H1 (cell line): ENCODE measurements at regions not wholly inside any gene's neighbourhood (a gene's known extent, or its start where the extent isn't known, plus 50 kb on each side); places are given as distances from the start of the nearest gene placed in this dataset.

ENCODE experiments used
- CTCF ChIA-PET: fragments of 300-600 bp; sonication (Branson Sonifier 250); formaldehyde crosslinking; loops from one replicate; lab custom pipeline; 2021; ENCODE audit not compliant: partially characterized antibody; lab: Charles Lee
- POLR2A ChIA-PET: fragments of 300-600 bp; sonication (Branson Sonifier 250); formaldehyde crosslinking; loops from one replicate; lab custom pipeline; 2021; ENCODE audit warnings: inconsistent platforms; ENCODE audit not compliant: partially characterized antibody; lab: Charles Lee
- DNase-seq, 2 experiments: peaks; one replicate each; pipeline versions ENCODE4 v3.0.0 to v3.0.0-alpha.2; 2010 to 2022; ENCODE audit warnings: low spot score in 2 of 2, low read depth in 1 of 2, mixed read lengths in 1 of 2
- FAIRE-seq: peaks from 2 replicates; lab custom pipeline; 2011; peaks lifted over from hg19 to GRCh38; lab: Jason Lieb, UNC
- H2AFZ ChIP-seq: 2 replicates; pipeline ENCODE4 v1.8.1; 2012; ENCODE audit warnings: low read length, inconsistent platforms
- H2AK5ac ChIP-seq: 2 replicates; pipeline ENCODE4 v1.6.1; 2013; ENCODE audit warnings: low read depth, low read length
- H2BK120ac ChIP-seq: replicated peaks from 2 replicates; pipeline ENCODE3; 2013; ENCODE audit warnings: low read depth, low read length, inconsistent platforms
- H2BK12ac ChIP-seq: 2 replicates; pipeline ENCODE4 v1.6.1; 2013; ENCODE audit warnings: low read depth, low read length
- H2BK15ac ChIP-seq: 2 replicates; pipeline ENCODE4 v1.6.1; 2013; ENCODE audit warnings: low read length
- H2BK20ac ChIP-seq: 2 replicates; pipeline ENCODE4 v1.6.1; 2013; ENCODE audit warnings: low read length
- H2BK5ac ChIP-seq: 2 replicates; pipeline ENCODE4 v1.6.1; 2013; ENCODE audit warnings: low read depth, low read length
- H3K14ac ChIP-seq: 2 replicates; pipeline ENCODE4 v1.6.1; 2013; ENCODE audit warnings: inconsistent platforms; ENCODE audit not compliant: insufficient read length
- H3K18ac ChIP-seq: 2 replicates; pipeline ENCODE4 v1.6.1; 2013; ENCODE audit warnings: low read length; ENCODE audit errors: extremely low read depth
- H3K23ac ChIP-seq: 2 replicates; pipeline ENCODE4 v1.6.1; 2013; ENCODE audit warnings: inconsistent platforms; ENCODE audit not compliant: insufficient read length
- H3K23me2 ChIP-seq: 2 replicates; pipeline ENCODE4 v1.6.1; 2013; ENCODE audit warnings: low read depth, low read length
- H3K27ac ChIP-seq: 2 replicates; pipeline ENCODE4 v1.6.1; 2011; ENCODE audit warnings: low read depth, low read length, inconsistent platforms
- H3K27me3 ChIP-seq, 4 experiments: replicated peaks in 1 of 4; 1 replicate in 1 of 4; 2 replicates in 3 of 4; pipeline versions ENCODE4 v1.6.1 to v1.8.1; 2011 to 2013; ENCODE audit warnings: low read length in 3 of 4, mild to moderate bottlenecking in 3 of 4, inconsistent platforms in 2 of 4, mixed read lengths in 2 of 4, moderate library complexity in 1 of 4; ENCODE audit not compliant: control insufficient read depth in 3 of 4, insufficient read depth in 3 of 4; ENCODE audit errors: extremely low read depth in 1 of 4
- H3K36me3 ChIP-seq, 4 experiments: 2 replicates each; pipeline versions ENCODE4 v1.6.1 to v1.8.1; 2011 to 2013; ENCODE audit warnings: mild to moderate bottlenecking in 4 of 4, low read length in 3 of 4, moderate library complexity in 2 of 4, control low read depth in 1 of 4, inconsistent platforms in 1 of 4; ENCODE audit not compliant: insufficient read depth in 4 of 4, control insufficient read depth in 2 of 4
- H3K4ac ChIP-seq: replicated peaks from 2 replicates; pipeline ENCODE3; 2013; ENCODE audit warnings: low read length, low read depth, mixed read lengths, inconsistent platforms; ENCODE audit not compliant: insufficient read length
- H3K4me1 ChIP-seq, 4 experiments: replicated peaks in 1 of 4; 1 replicate in 1 of 4; 2 replicates in 3 of 4; pipeline versions ENCODE4 v1.6.1 to v1.8.1; 2011 to 2013; ENCODE audit warnings: low read length in 3 of 4, inconsistent platforms in 2 of 4, mixed read lengths in 1 of 4; ENCODE audit not compliant: insufficient read depth in 4 of 4, control insufficient read depth in 3 of 4
- H3K4me2 ChIP-seq, 2 experiments: 2 replicates each; pipeline versions ENCODE4 v1.6.1 to v1.8.1; 2011 to 2013; ENCODE audit warnings: low read depth in 2 of 2, low read length in 2 of 2, control low read depth in 1 of 2, inconsistent platforms in 1 of 2, mild to moderate bottlenecking in 1 of 2; ENCODE audit not compliant: insufficient read depth in 1 of 2
- H3K4me3 ChIP-seq, 4 experiments: fragments of 200-600, 300-600 bp in 1 of 4; sonication (generic), shearing (Covaris generic), sonication (Bioruptor Twin) in 1 of 4; 2 replicates each; pipeline versions ENCODE4 v1.5.1 to v1.8.1; 2011 to 2016; ENCODE audit warnings: low read length in 4 of 4, low read depth in 3 of 4, control low read depth in 2 of 4, inconsistent platforms in 2 of 4, mild to moderate bottlenecking in 2 of 4, mixed read lengths in 1 of 4, moderate library complexity in 1 of 4; ENCODE audit not compliant: insufficient read depth in 2 of 4; ENCODE audit errors: extremely low read depth in 1 of 4
- H3K56ac ChIP-seq: replicated peaks from 2 replicates; pipeline ENCODE3; 2013; ENCODE audit warnings: low read depth, mild to moderate bottlenecking, mixed read lengths, low read length, inconsistent platforms; ENCODE audit not compliant: insufficient read length
- H3K79me1 ChIP-seq: 2 replicates; pipeline ENCODE4 v1.6.1; 2013; ENCODE audit warnings: low read depth, low read length, control low read depth
- H3K79me2 ChIP-seq, 2 experiments: 2 replicates each; pipeline versions ENCODE4 v1.6.1 to v1.8.1; 2012 to 2013; ENCODE audit warnings: low read length in 2 of 2, mild to moderate bottlenecking in 2 of 2, inconsistent platforms in 1 of 2; ENCODE audit not compliant: insufficient read depth in 2 of 2, control insufficient read depth in 1 of 2
- H3K9ac ChIP-seq, 4 experiments: replicated peaks in 1 of 4; 1 replicate in 1 of 4; 2 replicates in 3 of 4; pipeline versions ENCODE4 v1.6.1 to v1.8.1; 2011 to 2013; ENCODE audit warnings: low read depth in 3 of 4, low read length in 3 of 4, control low read depth in 2 of 4, mild to moderate bottlenecking in 2 of 4, moderate library complexity in 2 of 4, inconsistent platforms in 1 of 4; ENCODE audit errors: extremely low read depth in 1 of 4
- H3K9me3 ChIP-seq, 2 experiments: 2 replicates each; pipeline versions ENCODE4 v1.6.1 to v1.8.1; 2012 to 2013; ENCODE audit warnings: mild to moderate bottlenecking in 2 of 2, moderate library complexity in 2 of 2, control low read depth in 1 of 2, inconsistent platforms in 1 of 2, low read depth in 1 of 2, low read length in 1 of 2, mixed read lengths in 1 of 2; ENCODE audit not compliant: insufficient read depth in 2 of 2
- H4K20me1 ChIP-seq, 2 experiments: replicated peaks in 1 of 2; 2 replicates each; pipeline versions ENCODE3 to v1.8.1; 2011 to 2013; ENCODE audit warnings: inconsistent platforms in 2 of 2, low read length in 2 of 2, mild to moderate bottlenecking in 1 of 2; ENCODE audit not compliant: insufficient read depth in 2 of 2, control insufficient read depth in 1 of 2
- H4K5ac ChIP-seq: 2 replicates; pipeline ENCODE4 v1.6.1; 2013; ENCODE audit warnings: low read length, low read depth, mixed read lengths, inconsistent platforms; ENCODE audit not compliant: insufficient read length
- H4K8ac ChIP-seq: 2 replicates; pipeline ENCODE4 v1.8.0; 2013; ENCODE audit warnings: mild to moderate bottlenecking, moderate library complexity, low read length, inconsistent platforms; ENCODE audit not compliant: insufficient read depth; ENCODE audit errors: extremely low read depth
- H4K91ac ChIP-seq: replicated peaks from 2 replicates; pipeline ENCODE3; 2013; ENCODE audit warnings: low read length, mixed read lengths, inconsistent platforms; ENCODE audit not compliant: insufficient read length
- CHD2 ChIP-seq: IDR thresholded peaks from 2 replicates; pipeline ENCODE4 v1.6.1; 2012; ENCODE audit warnings: low read length, improper control_type of control experiment
- EZH2 ChIP-seq: fragments of 200-600 bp; sonication (generic); IDR thresholded peaks from 2 replicates; pipeline ENCODE4 v1.7.1; 2012; ENCODE audit warnings: low read depth, mild to moderate bottlenecking, moderate library complexity, low read length, inconsistent platforms; ENCODE audit not compliant: severe bottlenecking
- HDAC6 ChIP-seq: IDR thresholded peaks from one replicate; pipeline ENCODE4 v1.7.1; 2012; ENCODE audit warnings: low read depth, mild to moderate bottlenecking, inconsistent platforms, low read length, moderate library complexity
- JUN ChIP-seq: IDR thresholded peaks from 2 replicates; pipeline ENCODE4 v1.6.1; 2011; ENCODE audit warnings: low read depth, mild to moderate bottlenecking, improper control_type of control experiment, low read length
- JUND ChIP-seq: IDR thresholded peaks from 2 replicates; pipeline ENCODE4 v1.6.1; 2011; ENCODE audit warnings: mild to moderate bottlenecking, improper control_type of control experiment, low read length
- KDM4A ChIP-seq: IDR thresholded peaks from one replicate; pipeline ENCODE4 v1.7.1; 2012; ENCODE audit warnings: low read depth, mild to moderate bottlenecking, moderate library complexity, low read length, inconsistent platforms; ENCODE audit not compliant: severe bottlenecking
- PHF8 ChIP-seq: fragments of 200-600 bp; sonication (generic); conservative IDR thresholded peaks from 2 replicates; pipeline ENCODE4 v1.7.1; 2012; ENCODE audit warnings: low read depth, mild to moderate bottlenecking, inconsistent platforms, low read length, moderate library complexity
- RFX5 ChIP-seq: IDR thresholded peaks from 2 replicates; pipeline ENCODE4 v1.6.1; 2011; ENCODE audit warnings: low read depth, low read length, improper control_type of control experiment, borderline replicate concordance
- SP4 ChIP-seq: IDR thresholded peaks from 2 replicates; pipeline ENCODE4 v1.6.1; 2012; ENCODE audit warnings: low read length, inconsistent platforms
- SUZ12 ChIP-seq: fragments of 200-600 bp; sonication (generic); IDR thresholded peaks from 2 replicates; pipeline ENCODE4 v1.6.1; 2012; ENCODE audit warnings: mild to moderate bottlenecking, inconsistent platforms, low read length, moderate library complexity, mixed read lengths
- TCF12 ChIP-seq: IDR thresholded peaks from 2 replicates; pipeline ENCODE4 v1.6.1; 2011; ENCODE audit warnings: low read depth, mild to moderate bottlenecking, low read length
- WGBS, 2 experiments: shearing (Covaris generic) in 1 of 2; methylation state at CpG; one replicate each; pipeline versions ENCODE4 v1.1.6 to v1.1.7; 2013 to 2015; ENCODE audit warnings: low lambda C conversion rate in 2 of 2, mixed read lengths in 2 of 2, inconsistent platforms in 1 of 2, low coverage in 1 of 2, missing lambda C conversion rate in 1 of 2; ENCODE audit not compliant: insufficient replicate concordance in 2 of 2, insufficient coverage in 1 of 2, insufficient read length in 1 of 2; ENCODE audit errors: extremely low coverage in 1 of 2, missing lambda C conversion rate in 1 of 2; 5-methylcytosine and 5-hydroxymethylcytosine counted together
- TF ChIP-seq, protein P1 (sequence below): IDR thresholded peaks from 2 replicates; pipeline ENCODE4 v1.6.1; 2011; ENCODE audit warnings: low read length, improper control_type of control experiment
- TF ChIP-seq, protein P2 (sequence below): IDR thresholded peaks from 2 replicates; pipeline ENCODE4 v1.6.1; 2012; ENCODE audit warnings: inconsistent platforms
- TF ChIP-seq, protein P3 (sequence below): IDR thresholded peaks from 2 replicates; pipeline ENCODE4 v1.6.1; 2012; ENCODE audit warnings: inconsistent platforms

DNA sequence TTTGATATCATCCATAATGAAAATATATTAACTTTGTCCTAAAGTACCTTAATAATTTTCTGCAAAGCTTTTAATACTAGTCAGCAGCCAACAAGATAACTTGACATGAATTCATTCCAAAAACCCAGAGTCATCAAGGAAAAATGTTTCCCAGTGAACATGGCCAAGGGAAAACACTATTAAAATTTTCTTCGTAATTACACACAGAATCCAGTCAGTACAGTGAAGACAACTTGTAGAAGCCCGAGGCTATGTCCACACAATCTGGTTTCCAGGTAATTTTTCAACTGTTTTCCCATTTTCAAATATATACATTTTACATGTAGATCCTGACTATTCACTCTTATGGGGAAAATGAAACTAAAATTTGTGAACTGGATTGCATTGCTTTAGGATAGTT is 600.9 kb downstream of the CDH8 start:
- Histone ChIP-seq H3K9me3 (no peaks in the 10 kb centered on the region), H3K9ac (no peak overlapping the region), H2BK5ac (no peak overlapping the region), H2AFZ (no peak overlapping the region), H3K23ac (no peak overlapping the region), H3K14ac (no peak overlapping the region), H3K36me3 (no peaks in the 10 kb centered on the region), H2AK5ac (no peak overlapping the region), H3K27me3 (no peaks in the 10 kb centered on the region; a peak in 1 of 7 replicates), H3K56ac (no peak overlapping the region), H3K23me2 (no peaks in the 10 kb centered on the region), H3K4me3 (no peak overlapping the region), H3K4me1 (no peaks in the 10 kb centered on the region), H3K79me2 (no peaks in the 10 kb centered on the region), H3K4ac (no peak overlapping the region), H4K8ac (no peak overlapping the region), H2BK120ac (no peak overlapping the region), H3K27ac (no peak overlapping the region), H3K18ac (no peak overlapping the region), H3K4me2 (no peak overlapping the region), H4K20me1 (no peaks in the 10 kb centered on the region), H2BK12ac (no peak overlapping the region), H2BK20ac (no peak overlapping the region), H3K79me1 (no peaks in the 10 kb centered on the region), H2BK15ac (no peak overlapping the region), H4K91ac (no peak overlapping the region), H4K5ac (no peak overlapping the region)
- FAIRE-seq, result no peak
- POLR2A ChIA-PET, result no interaction called here
- CTCF ChIA-PET, result interaction anchor here (0.6 kb wide), 1 partner anchor 915 kb away, joined by 3 read pairs; no protein-coding TSS in a partner anchor
- 91% methylated on average over 2 of the region's 2 CpGs; no CpG with 5 or more reads in 1 of the 2 experiments for WGBS, 2 experiments
- DNase-seq, result no peak
- no peak for TF ChIP-seq HDAC6
- TF ChIP-seq, protein P1, sequence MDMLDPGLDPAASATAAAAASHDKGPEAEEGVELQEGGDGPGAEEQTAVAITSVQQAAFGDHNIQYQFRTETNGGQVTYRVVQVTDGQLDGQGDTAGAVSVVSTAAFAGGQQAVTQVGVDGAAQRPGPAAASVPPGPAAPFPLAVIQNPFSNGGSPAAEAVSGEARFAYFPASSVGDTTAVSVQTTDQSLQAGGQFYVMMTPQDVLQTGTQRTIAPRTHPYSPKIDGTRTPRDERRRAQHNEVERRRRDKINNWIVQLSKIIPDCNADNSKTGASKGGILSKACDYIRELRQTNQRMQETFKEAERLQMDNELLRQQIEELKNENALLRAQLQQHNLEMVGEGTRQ, result no peak
- no peak for TF ChIP-seq KDM4A
- no peak for TF ChIP-seq EZH2
- TF ChIP-seq RFX5, result no peak
- no peak for TF ChIP-seq SP4
- TF ChIP-seq PHF8, result no peak
- no peak for TF ChIP-seq CHD2
- TF ChIP-seq, protein P2, sequence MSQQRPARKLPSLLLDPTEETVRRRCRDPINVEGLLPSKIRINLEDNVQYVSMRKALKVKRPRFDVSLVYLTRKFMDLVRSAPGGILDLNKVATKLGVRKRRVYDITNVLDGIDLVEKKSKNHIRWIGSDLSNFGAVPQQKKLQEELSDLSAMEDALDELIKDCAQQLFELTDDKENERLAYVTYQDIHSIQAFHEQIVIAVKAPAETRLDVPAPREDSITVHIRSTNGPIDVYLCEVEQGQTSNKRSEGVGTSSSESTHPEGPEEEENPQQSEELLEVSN, result no peak
- no peak for TF ChIP-seq JUND
- TF ChIP-seq, protein P3, sequence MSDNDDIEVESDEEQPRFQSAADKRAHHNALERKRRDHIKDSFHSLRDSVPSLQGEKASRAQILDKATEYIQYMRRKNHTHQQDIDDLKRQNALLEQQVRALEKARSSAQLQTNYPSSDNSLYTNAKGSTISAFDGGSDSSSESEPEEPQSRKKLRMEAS, result no peak
- TF ChIP-seq SUZ12, result no peak
- TF ChIP-seq JUN, result no peak
- TF ChIP-seq TCF12, result no peak
